Lung microvascular endothelial cell (primary cell): ENCODE measurements at regions not wholly inside any gene's neighbourhood (a gene's known extent, or its start where the extent isn't known, plus 50 kb on each side); places are given as distances from the start of the nearest gene placed in this dataset.
A peak's percentile ranks its signal among the peaks of the same experiment; 100 is the strongest.

Source experiments
- DNase-seq, 2 donors: peaks; one replicate each; pipeline versions ENCODE4 v3.0.0 to v3.0.0-alpha.2; 2010; ENCODE audit warnings: low read depth in 2 of 2

DNA sequence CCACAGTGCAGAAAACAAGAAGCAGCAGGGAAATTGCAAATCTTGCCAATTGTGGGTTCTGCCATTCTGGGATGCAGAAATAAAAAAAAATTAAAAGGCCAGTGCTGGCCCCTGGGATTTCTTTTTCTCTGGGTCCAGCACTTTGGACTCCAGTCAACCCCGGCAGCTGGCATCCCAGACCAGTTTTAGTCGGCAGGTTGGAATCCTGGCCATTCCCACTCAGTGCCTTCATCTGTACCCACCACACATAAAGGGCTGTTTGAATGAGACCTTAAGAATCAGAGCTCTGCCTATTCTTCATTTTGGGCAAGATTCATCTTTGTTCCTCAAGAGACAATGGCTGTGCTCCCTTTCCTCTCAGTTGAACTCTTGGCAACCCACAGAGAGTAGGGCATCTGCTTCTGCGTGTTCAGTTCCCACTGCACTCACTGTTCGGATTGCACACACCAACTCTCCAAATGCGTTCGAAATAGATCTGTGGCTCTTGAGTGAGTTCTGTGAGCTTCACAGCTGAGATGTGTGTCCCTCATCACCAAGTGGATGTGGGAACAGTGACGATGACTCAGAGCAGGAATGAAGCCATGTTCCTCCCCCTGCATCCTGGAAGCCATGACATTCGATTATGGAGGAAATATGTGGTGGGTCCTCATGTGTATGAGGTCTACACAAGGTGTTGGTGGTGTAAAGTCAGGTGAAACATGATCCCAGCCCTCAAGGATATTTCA is 63.0 kb upstream of the EGFR start:
- DNase-seq: no peak

DNA sequence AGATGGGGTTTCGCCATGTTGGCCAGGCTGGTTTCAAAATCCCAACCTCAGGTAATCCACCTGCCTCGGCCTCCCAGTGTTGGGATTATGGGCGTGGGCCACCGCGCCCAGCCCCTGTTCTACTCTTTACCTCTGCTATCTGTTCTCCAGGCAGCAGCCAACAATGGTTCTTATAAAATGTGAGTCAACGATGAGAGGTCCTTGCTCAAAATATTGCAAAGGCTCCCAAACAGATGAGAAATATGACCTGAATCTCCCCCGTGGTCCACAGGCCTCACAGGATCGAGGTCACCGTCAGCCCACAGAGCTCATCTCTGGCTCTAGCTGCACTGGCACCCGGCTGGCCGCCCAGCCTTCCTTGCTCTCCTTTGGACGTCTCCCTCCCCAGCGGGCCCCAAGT is 62.0 kb upstream of the EGFR start:
- no peak for DNase-seq

DNA sequence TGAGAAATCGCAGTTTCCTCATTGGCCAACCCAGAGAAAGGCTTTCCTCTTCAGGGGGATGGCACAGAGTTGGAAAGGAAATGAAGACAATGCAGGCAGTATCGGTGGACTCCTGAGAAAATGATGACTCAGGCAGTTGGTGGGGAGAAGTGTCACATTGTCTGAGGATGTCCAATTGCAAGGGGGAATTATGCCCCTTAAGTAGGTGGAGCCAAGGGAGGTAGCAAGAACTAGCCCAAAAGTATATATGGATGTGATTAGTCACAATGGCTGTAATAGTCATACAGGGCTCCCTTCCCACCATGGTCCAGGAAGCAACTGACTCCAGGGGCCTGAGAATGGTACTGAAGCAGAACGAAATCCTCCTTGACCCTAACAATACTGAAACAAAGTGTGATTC is 58.3 kb upstream of the EGFR start:
- peak in 1 of 2 donors; percentile 87 for DNase-seq

- DNase-seq: peak; percentile 17 to 57
These were observed 57.4 kb upstream of the EGFR start for GRCh38 chr7:54961391-54961790.

DNA sequence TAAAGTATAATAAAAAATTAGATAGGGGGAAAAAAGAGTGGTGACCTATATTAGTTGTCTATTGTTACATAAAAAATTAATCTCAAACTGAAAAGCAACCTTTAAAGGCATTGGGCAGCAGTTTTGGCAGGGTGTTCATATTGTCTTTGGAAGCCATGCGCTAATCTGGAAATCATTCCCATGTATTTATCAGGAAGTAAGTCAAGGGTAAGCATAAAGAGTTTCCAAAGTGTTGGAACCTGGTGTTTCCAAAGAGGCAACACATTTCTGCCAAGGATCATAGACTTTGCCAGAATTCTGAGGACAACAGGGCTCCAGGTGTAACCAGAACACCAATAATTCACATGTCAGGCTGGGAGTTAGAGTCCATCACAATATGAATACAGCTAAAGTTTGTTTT is 55.7 kb upstream of the EGFR start:
- DNase-seq: no peak

DNA sequence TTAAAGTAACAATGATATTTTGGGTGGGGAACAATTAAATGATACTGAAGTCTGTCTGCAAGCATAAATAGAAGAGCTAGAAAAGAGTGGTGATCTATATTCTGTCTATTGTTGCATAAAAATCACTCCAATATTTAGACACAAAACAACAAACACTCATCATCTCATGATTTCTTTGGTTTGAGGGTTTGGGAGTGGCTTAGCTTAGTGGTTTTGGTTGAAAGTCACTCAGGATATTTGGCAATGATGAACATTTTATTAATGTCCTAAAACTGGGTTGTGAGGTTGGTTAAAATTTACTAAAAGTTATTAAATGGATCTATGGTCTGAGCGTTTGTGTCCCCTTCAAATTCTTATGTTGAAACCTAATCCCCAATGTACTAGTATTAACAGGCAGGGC is 54.7 kb upstream of the EGFR start:
- no peak for DNase-seq

DNA sequence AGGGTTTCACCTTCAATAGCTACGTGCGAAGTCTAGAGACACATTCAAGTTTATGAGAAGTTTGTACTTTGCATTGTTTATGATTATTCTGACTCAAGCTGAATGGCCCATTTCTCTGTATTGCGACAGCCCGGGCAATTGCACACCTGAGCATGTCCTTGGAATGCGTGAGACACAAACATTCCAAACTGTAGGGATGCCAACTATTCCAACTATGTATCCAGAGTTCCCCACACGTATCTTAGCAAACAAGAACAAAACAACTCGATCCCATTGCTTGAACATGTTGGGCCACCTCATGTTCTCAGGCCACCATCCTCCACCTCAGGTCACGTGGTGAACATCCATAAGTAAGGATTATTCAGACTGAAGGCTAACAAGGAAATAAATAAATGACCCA is 51.4 kb upstream of the EGFR start:
- no peak for DNase-seq

- no peak for DNase-seq
These were observed 50.8 kb upstream of the EGFR start for GRCh38 chr7:54968018-54968417.
